Mucosa of gallbladder (tissue), 1 donor: ENCODE measurements at regions not wholly inside any gene's neighbourhood (a gene's known extent, or its start where the extent isn't known, plus 50 kb on each side); places are given as distances from the start of the nearest gene placed in this dataset.

Experiments used
- DNase-seq: peaks from one replicate; pipeline ENCODE4 v3.0.0-alpha.2; 2020; ENCODE audit warnings: low spot score
- donor health status: DM: no; HTN: no; CAD: no.

DNA sequence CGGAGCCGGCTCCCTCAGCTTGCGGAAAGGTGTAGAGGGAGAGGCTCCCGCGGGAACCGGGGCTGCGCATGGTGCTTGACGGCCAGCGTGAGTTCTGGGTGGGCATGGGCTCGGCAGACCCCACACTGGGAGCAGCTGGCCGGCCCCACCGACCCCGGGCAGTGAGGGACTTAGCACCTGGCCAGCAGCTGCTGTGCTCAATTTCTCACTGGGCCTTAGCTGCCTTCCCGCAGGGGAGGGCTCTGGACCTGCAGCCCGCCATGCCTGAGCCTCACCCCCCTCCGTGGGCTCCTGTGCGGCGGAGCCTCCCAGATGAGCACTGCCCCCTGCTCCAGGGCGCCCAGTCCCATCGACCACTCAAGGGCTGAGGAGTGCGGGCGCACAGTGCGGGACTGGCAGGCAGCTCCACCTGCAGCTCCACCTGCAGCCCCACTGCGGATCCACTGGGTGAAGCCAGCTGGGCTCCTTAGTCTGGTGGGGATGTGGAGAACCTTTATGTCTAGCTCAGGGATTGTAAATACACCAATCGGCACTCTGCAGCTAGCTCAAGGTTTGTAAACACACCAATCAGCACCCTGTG, 1141.8 kb downstream of the PCDH17 start:
- DNase-seq = no peak

GRCh38 chr13:58782736-58783135, 1151.2 kb downstream of the PCDH17 start:
- no peak for DNase-seq

- no peak for DNase-seq
These were observed 1161.3 kb downstream of the PCDH17 start for GRCh38 chr13:58792854-58793253.

- DNase-seq = no peak
These were observed 1164.2 kb downstream of the PCDH17 start for GRCh38 chr13:58795715-58796114.

GRCh38 chr13:58804832-58805231, 1173.3 kb downstream of the PCDH17 start:
- no peak for DNase-seq

DNA sequence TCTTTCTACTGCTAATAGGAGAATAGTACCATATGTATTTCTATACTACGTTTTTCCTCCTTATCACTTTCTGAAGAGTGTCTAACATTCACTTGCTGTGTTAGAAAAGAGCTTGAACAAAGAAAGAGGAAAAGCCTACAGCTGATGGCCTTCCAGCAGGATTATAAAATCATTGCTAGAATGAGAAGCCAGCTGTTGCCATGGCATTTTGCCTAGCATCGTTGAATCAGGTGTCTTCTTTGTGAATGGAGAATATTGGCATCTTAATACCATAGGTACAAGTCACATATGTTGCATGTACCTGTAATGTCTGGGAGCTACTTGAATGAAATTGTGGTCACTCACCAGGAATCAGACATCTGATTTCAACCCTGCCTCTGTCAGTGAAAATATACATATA, 1174.9 kb downstream of the PCDH17 start:
- no peak for DNase-seq

DNA sequence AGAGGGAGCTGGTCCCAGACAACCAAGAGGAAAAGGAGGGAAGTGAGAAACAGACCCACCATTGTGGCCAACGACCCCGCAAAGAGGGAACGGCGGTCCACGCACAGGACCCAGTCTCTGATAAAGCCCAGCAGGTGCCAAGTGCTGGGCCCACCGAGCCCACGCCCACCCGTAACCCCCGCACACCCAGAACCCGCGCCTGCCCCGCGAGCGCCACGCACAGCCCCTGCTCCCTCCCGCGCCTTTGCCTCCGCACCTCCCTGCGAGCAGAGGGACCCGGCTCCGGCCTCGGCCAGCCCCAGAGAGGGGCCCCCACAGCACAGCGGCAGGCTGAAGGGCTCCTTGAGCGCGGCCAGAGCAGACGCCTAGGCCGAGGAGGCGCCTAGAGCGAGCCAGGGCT, 1192.2 kb downstream of the PCDH17 start:
- DNase-seq = no peak

- no peak for DNase-seq
These were observed 1196.4 kb downstream of the PCDH17 start for GRCh38 chr13:58827904-58828303.

- no peak for DNase-seq
These were observed 1199.3 kb downstream of the PCDH17 start for GRCh38 chr13:58830841-58831240.

DNA sequence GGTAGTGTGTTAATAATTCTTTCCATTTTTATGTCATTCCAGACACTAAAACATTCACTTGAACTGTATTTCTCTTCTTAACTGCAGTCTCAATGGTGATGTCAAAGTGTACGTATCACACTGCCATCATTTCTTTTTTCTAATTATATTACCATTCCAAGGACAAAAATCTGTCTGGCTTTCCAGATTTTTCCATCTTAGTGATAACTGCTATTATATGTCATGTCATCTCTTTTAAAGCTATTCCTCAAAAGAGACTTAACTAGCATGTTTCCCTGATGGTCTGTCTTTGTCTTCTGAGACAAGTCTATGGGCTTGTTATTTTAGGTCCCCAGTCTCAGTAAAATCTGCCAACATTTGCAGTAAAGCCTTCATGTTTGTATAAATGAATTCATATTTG, 1207.1 kb downstream of the PCDH17 start:
- DNase-seq = no peak

DNA sequence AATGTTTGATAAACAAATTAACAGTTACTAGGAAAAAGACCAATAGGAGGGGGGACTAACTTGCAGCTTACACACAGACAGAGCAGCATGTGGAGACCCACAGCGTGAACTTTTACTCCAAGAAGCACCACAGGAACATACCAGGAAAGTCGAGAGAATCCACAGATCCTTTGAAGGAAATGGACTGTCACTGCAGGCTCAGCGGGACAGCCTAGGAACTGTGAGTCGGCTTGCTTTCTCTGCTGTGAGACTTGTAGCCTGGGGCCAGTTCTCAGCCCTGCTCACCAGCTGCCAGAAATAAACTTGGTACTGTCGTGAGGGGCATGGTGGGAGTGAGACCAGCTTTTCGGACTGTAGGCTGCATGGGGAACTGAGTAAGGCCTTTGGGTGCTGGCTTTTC, 1211.5 kb downstream of the PCDH17 start:
- no peak for DNase-seq

DNA sequence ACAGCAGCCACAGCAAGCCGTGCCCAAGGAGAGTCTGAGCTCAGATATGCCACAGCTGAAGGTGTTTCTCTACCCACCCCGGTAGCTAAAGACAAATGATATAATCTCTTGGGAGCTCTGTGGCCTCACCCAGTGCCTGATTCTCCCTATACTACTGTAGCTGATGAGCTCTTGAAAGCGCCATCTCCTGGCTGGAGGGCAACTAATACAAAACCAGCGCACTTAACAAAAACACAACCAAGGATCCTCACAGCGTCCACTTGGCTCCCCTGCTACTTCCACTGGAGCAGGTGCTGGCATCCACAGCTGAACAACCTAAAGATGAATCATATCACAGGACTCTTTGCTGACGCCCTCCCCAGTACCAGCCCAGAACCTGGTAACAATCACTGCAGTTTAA, 1212.0 kb downstream of the PCDH17 start:
- no peak for DNase-seq

GRCh38 chr13:58850161-58850560, 1218.6 kb downstream of the PCDH17 start:
- no peak for DNase-seq

DNA sequence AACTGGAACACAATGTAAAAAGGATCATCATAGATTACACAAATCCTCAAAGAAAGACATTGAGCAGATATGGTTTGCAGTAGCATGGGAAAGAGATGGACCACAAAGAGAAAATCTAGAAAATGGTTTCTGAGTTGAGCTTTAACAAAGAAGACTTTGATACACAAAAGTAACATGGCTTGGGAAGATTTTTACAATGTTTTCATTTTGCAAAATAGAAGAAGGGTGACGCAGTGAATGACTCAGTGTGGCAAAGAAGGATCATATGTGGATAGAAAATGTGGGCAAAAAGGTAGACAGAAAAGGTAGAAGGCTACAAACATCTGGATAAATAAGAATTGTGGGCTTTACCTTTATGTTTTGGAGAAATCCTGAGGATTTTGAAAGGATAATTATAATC, 1220.5 kb downstream of the PCDH17 start:
- no peak for DNase-seq

DNA sequence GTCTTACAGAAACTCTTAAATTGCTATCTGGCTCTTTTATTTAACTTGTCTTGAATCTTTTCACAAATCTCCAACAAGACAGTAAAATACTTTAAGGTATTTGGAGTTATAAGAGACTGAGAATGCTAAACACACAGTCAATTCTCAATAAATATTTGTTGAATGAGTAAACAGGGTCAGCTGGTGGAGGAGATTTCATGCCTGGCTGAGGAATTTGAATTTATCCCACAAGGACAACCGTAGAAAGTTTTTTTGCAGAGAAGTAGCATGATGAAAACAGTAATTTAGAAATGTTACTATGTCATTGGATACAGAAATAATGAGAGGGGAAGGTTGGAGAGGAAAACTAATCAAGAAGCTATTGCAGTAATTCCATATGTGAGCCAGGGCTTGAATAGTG, 1223.7 kb downstream of the PCDH17 start:
- DNase-seq = no peak

DNA sequence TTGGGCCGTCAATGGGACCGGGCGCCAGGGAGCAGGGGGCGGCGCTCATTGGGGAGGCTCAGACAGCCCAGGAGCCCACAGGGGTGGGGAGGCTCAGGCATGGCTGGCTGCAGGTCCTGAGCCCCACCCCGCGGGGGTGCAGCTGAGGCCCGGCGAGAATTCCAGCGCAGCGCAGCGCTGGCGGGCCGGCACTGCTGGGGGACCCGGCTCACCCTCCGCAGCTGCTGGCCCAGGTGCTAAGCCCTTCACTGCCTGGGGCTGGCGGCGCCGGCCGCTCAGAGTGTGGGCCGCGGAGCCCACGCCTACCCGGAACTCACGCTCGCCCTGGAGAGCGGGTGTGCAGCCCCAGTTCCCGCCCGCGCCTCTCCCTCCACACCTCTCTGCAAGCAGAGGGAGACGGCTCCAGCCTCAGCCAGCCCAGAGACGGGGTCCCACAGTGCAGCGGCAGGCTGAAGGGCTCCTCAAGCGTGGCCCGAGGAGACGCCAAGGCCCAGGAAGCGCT, 1227.4 kb downstream of the PCDH17 start:
- DNase-seq = no peak

DNA sequence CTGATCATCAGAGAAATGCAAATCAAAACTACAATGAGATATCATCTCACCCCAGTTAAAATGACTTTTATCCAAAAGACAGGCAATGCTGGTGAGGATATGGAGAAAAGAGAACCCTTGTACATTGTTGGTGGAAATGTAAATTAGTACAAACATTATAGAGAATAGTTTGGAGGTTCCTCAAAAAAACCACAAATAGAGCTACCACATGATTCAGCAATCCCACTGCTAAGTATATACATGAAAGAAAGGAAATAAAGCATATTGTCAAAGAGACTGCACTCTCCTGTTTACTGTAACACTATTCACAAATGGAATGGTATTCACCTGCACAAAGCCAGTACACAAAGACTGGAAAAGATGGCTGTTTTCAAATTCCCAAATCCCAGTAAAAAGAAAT, 1233.7 kb downstream of the PCDH17 start:
- DNase-seq = no peak

DNA sequence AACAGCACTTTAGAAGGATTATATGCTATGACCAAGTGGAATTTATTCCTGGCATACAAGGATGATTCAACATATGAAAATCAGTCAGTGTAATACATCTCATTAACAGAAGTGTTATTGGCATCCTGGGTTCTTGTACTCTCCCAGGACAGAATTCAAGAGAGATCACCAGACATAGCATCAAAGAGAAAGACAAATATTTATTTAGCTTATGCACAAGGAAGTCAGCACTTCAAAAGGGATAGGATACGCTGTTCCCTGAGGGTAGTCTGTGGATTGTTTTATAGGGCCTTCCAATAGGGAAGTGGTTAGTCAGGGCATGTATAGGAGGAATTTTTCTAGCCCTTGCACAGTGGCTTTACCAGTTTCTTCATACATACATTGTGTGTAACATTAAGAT, 1238.0 kb downstream of the PCDH17 start:
- no peak for DNase-seq

DNA sequence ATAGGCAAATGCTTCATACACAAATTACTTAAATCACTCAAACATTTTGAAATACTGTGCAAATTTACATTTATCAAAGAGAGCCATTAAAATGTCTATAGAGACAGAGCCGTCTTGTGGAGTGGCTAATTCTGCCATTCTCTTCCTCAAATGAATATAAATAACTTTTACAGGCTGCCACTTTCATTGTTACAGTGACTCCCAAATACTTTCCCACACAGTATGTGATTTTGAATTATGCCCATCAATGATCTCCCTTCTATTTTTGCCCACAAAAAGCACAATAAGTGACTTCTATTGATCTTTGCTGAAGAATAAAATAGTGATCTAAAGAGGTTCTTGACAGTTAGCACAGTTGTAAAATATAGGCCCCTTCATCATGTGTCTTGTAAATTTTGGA, 1244.9 kb downstream of the PCDH17 start:
- DNase-seq = no peak

DNA sequence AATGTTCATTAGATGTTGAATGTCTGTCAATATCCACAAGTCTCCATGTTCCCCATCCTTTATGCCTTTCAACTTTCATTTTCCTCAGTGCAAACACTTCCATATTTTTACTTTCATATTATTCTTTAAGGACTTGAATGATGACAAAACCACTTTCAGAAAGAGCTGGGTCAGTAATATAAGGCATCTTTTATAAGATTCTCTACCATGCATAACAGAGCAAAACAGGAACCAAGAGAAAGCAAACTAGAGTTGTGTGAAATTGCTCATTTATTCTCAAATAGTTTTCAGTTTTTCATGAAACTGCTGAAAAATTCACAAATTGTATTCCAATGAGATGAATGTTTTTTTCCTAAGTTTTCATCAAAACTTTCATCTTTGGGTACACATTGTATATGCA, 1247.6 kb downstream of the PCDH17 start:
- no peak for DNase-seq

GRCh38 chr13:58882516-58882915, 1251.0 kb downstream of the PCDH17 start:
- no peak for DNase-seq

DNA sequence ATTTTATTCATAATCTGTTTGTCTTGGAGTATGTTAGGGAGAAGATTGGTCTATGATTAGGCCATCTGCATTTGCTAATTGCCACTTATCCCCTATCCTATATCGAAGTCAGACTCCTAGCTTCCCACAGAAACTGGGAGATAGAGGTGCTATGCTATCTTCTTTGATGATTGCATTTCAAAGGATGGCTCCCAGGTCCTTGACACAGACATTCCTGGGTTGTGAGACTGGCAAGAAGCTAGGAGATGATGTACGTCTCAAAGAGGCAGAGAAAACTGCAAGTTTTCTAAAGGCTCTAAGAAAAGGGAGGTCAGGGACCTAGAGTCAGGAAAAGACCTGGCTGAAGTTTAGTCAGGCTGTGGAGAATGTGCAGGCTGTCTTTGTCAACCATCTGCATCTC, 1251.9 kb downstream of the PCDH17 start:
- DNase-seq = no peak

DNA sequence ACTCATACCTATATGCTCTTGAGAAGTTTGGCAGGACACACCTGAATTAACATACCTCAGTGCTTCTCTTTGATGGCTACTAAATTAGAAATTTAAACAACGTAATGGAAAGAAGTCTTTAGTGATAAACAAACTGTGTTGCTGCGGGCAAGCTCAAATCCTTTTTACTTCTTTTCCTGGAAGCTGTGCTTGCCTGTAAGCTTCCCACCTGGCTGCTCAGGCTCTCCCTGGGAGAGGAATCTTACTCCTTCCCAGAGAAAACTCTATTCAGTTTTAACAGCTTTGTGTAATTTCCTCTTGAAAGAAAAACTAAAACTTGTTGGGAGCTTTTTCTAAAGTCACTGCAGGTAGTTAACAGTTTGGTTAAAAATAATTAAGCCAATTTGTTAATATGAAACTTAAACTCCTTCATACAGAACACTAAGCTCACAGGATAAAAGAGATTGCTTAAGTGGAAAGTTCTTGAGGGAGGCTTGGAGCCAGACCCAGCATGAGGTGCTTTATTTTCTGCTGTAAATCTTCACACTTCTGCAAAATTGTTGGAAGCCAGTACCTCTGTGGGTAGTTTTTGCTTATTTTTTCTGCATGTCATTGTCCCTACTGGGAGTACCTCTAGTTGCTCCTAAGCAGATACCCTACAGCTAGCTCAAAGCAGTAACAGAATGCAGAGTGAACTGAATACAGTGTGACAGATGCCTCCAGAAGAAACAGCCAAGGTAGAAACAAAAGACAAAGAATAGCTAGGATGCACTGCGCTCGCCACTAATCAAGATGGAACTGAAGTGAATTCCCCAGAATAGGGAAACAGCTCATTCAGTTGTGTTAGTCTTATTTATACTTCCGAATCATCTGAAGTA, 1253.0 kb downstream of the PCDH17 start:
- DNase-seq = no peak

- DNase-seq = no peak
These were observed 1257.9 kb downstream of the PCDH17 start for GRCh38 chr13:58889474-58889873.
